Neural cell (in vitro differentiated cells): ENCODE measurements at regions not wholly inside any gene's neighbourhood (a gene's known extent, or its start where the extent isn't known, plus 50 kb on each side); places are given as distances from the start of the nearest gene placed in this dataset.

Experiments
- H2AFZ ChIP-seq: fragments of 200-600, 300-800 bp; sonication (generic), shearing (Covaris generic); 2 replicates; pipeline ENCODE4 v1.6.0; 2014; ENCODE audit warnings: low read depth, mild to moderate bottlenecking, antibody characterized with exemption, low read length, moderate library complexity
- H3F3A ChIP-seq: fragments of 200-600 bp; shearing (Covaris generic); 2 replicates; pipeline ENCODE4 v1.6.1; 2016; ENCODE audit warnings: mild to moderate bottlenecking, moderate library complexity, mixed read lengths, antibody characterized with exemption, low read length; ENCODE audit not compliant: insufficient read depth, poor library complexity, severe bottlenecking
- H3K27ac ChIP-seq: fragments of 200-600, 300-800 bp; sonication (generic), shearing (Covaris generic); 2 replicates; pipeline ENCODE4 v1.5.1; 2014; ENCODE audit warnings: mild to moderate bottlenecking, low read length, moderate library complexity
- H3K27me3 ChIP-seq: fragments of 300-800, 200-600 bp; sonication (generic), shearing (Covaris generic); 2 replicates; pipeline ENCODE4 v1.6.0; 2014; ENCODE audit warnings: mild to moderate bottlenecking, low read depth, low read length, moderate library complexity; ENCODE audit not compliant: insufficient read depth
- H3K36me3 ChIP-seq: fragments of 300-800, 200-600 bp; sonication (generic), shearing (Covaris generic); 2 replicates; pipeline ENCODE4 v1.5.1; 2014; ENCODE audit warnings: mild to moderate bottlenecking, antibody characterized with exemption, low read length, moderate library complexity; ENCODE audit not compliant: insufficient read depth
- H3K4me2 ChIP-seq: fragments of 300-800, 200-600 bp; sonication (generic), shearing (Covaris generic); 2 replicates; pipeline ENCODE4 v1.6.0; 2014; ENCODE audit warnings: mild to moderate bottlenecking, low read length
- H3K4me3 ChIP-seq: fragments of 300-800, 200-600 bp; sonication (generic), shearing (Covaris generic); 2 replicates; pipeline ENCODE4 v1.5.1; 2014; ENCODE audit warnings: mild to moderate bottlenecking, low read length, moderate library complexity
- H3K79me2 ChIP-seq: fragments of 200-600 bp; shearing (Covaris generic); replicated peaks from 2 replicates; pipeline ENCODE4 v1.6.0; 2014; ENCODE audit warnings: mild to moderate bottlenecking, low read length, moderate library complexity; ENCODE audit not compliant: insufficient read depth
- H3K9ac ChIP-seq: fragments of 300-800, 200-600 bp; sonication (generic), shearing (Covaris generic); 2 replicates; pipeline ENCODE4 v1.6.1; 2016; ENCODE audit warnings: mild to moderate bottlenecking, low read length, mixed read lengths
- H3K9me2 ChIP-seq: fragments of 200-600 bp; shearing (Covaris generic); 2 replicates; pipeline ENCODE4 v1.6.1; 2016; ENCODE audit warnings: mild to moderate bottlenecking, low read length, mixed read lengths; ENCODE audit not compliant: insufficient read depth
- H3K9me3 ChIP-seq: fragments of 200-600, 300-800 bp; sonication (generic), shearing (Covaris generic); 2 replicates; pipeline ENCODE4 v1.6.1; 2016; ENCODE audit warnings: mild to moderate bottlenecking, mixed run types, low read length, moderate library complexity, mixed read lengths
- H4K20me1 ChIP-seq: fragments of 200-600 bp; shearing (Covaris generic); 2 replicates; pipeline ENCODE4 v1.6.1; 2016; ENCODE audit warnings: mild to moderate bottlenecking, mixed run types; ENCODE audit not compliant: insufficient read depth
- EP300 ChIP-seq: fragments of 450-650 bp; conservative IDR thresholded peaks from 2 replicates; pipeline ENCODE4 v1.6.1; 2014; ENCODE audit warnings: antibody characterized with exemption, mild to moderate bottlenecking, moderate library complexity; ENCODE audit not compliant: poor library complexity, severe bottlenecking
- EZH2 ChIP-seq: fragments of 200-600, 300-800 bp; shearing (Covaris generic), sonication (generic); IDR thresholded peaks from 2 replicates; pipeline ENCODE4 v1.6.1; 2014; ENCODE audit warnings: antibody characterized with exemption, low read length, borderline replicate concordance, mild to moderate bottlenecking; ENCODE audit not compliant: insufficient read depth, poor library complexity, severe bottlenecking
- MXI1 ChIP-seq: fragments of 450-650 bp; conservative IDR thresholded peaks from 2 replicates; pipeline ENCODE4 v1.6.1; 2014; ENCODE audit warnings: antibody characterized with exemption, mild to moderate bottlenecking; ENCODE audit not compliant: poor library complexity, severe bottlenecking
- RAD21 ChIP-seq: fragments of 450-650 bp; conservative IDR thresholded peaks from 2 replicates; pipeline ENCODE4 v1.6.1; 2014; ENCODE audit warnings: antibody characterized with exemption, mild to moderate bottlenecking, moderate library complexity
- REST ChIP-seq: IDR thresholded peaks from 2 replicates; pipeline ENCODE4 v1.6.1; 2012; ENCODE audit warnings: borderline replicate concordance
- SMC3 ChIP-seq: fragments of 450-650 bp; conservative IDR thresholded peaks from 2 replicates; pipeline ENCODE4 v1.6.1; 2014; ENCODE audit warnings: antibody characterized with exemption, mild to moderate bottlenecking, moderate library complexity; ENCODE audit not compliant: poor library complexity
- TAF1 ChIP-seq: IDR thresholded peaks from 2 replicates; pipeline ENCODE4 v1.6.1; 2012; ENCODE audit warnings: low read depth
- TF ChIP-seq, protein P1 (sequence below): fragments of 450-650 bp; IDR thresholded peaks from 2 replicates; pipeline ENCODE4 v1.5.1; 2014; ENCODE audit warnings: antibody characterized with exemption, mild to moderate bottlenecking, moderate library complexity; ENCODE audit not compliant: poor library complexity, severe bottlenecking

- H3K27ac ChIP-seq = no peak overlapping the region
- H3K9me2 ChIP-seq = no peaks in the 10 kb centered on the region
- no peaks in the 10 kb centered on the region for H3K36me3 ChIP-seq
- H4K20me1 ChIP-seq = no peaks in the 10 kb centered on the region
- H3K79me2 ChIP-seq = no peaks in the 10 kb centered on the region
- no peak overlapping the region for H3K4me2 ChIP-seq
- no peak for TF ChIP-seq RAD21
- TF ChIP-seq TAF1 = no peak
- TF ChIP-seq EZH2 = no peak
- no peak for TF ChIP-seq EP300
- TF ChIP-seq REST = no peak
- no peak for TF ChIP-seq MXI1
- no peak for TF ChIP-seq SMC3
- TF ChIP-seq, protein P1, sequence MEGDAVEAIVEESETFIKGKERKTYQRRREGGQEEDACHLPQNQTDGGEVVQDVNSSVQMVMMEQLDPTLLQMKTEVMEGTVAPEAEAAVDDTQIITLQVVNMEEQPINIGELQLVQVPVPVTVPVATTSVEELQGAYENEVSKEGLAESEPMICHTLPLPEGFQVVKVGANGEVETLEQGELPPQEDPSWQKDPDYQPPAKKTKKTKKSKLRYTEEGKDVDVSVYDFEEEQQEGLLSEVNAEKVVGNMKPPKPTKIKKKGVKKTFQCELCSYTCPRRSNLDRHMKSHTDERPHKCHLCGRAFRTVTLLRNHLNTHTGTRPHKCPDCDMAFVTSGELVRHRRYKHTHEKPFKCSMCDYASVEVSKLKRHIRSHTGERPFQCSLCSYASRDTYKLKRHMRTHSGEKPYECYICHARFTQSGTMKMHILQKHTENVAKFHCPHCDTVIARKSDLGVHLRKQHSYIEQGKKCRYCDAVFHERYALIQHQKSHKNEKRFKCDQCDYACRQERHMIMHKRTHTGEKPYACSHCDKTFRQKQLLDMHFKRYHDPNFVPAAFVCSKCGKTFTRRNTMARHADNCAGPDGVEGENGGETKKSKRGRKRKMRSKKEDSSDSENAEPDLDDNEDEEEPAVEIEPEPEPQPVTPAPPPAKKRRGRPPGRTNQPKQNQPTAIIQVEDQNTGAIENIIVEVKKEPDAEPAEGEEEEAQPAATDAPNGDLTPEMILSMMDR = no peak
- no peak overlapping the region for H3K9ac ChIP-seq
- no peaks in the 10 kb centered on the region for H3F3A ChIP-seq
- no peak overlapping the region for H3K4me3 ChIP-seq
- H3K27me3 ChIP-seq = no peaks in the 10 kb centered on the region
- no peaks in the 10 kb centered on the region for H3K9me3 ChIP-seq
- H2AFZ ChIP-seq = no peak overlapping the region
Measured at GRCh38 chr9:29873579-29873978, 2300.3 kb upstream of the C9orf72 start.

- H3K9ac ChIP-seq = no peak overlapping the region
- H4K20me1 ChIP-seq = no peaks in the 10 kb centered on the region
- no peak overlapping the region for H3K4me3 ChIP-seq
- no peaks in the 10 kb centered on the region for H3K79me2 ChIP-seq
- no peak overlapping the region for H2AFZ ChIP-seq
- no peaks in the 10 kb centered on the region for H3F3A ChIP-seq
- no peak overlapping the region for H3K27ac ChIP-seq
- H3K9me2 ChIP-seq = no peaks in the 10 kb centered on the region
- no peak for TF ChIP-seq SMC3
- no peak for TF ChIP-seq TAF1
- TF ChIP-seq, protein P1 = no peak
- TF ChIP-seq MXI1 = no peak
- H3K36me3 ChIP-seq = no peaks in the 10 kb centered on the region
- H3K9me3 ChIP-seq = no peaks in the 10 kb centered on the region
- no peak overlapping the region for H3K4me2 ChIP-seq
- H3K27me3 ChIP-seq = no peaks in the 10 kb centered on the region
Measured at GRCh38 chr9:29875547-29875946, 2302.3 kb upstream of the C9orf72 start.
